ENCODE measurements at regions not wholly inside any gene's neighbourhood (a gene's known extent, or its start where the extent isn't known, plus 50 kb on each side); places are given as distances from the start of the nearest gene placed in this dataset.

GRCh38 chr9:7894231-7894630, 94.7 kb upstream of the DMAC1 start:
- intact Hi-C loops (cut with micrococcal nuclease), result no loop called here

GRCh38 chr9:7892975-7893374, 93.4 kb upstream of the DMAC1 start:
- intact Hi-C loops (cut with micrococcal nuclease), result no loop called here

- intact Hi-C loops (cut with micrococcal nuclease), result no loop called here
These were observed 80.1 kb upstream of the DMAC1 start for GRCh38 chr9:7879551-7880245.

- intact Hi-C loops (cut with micrococcal nuclease), result no loop called here
These were observed 72.6 kb upstream of the DMAC1 start for GRCh38 chr9:7871977-7872730.

- intact Hi-C loops (cut with micrococcal nuclease), result no loop called here
These were observed 69.8 kb upstream of the DMAC1 start for GRCh38 chr9:7869340-7869739.

GRCh38 chr9:7862170-7862569, 62.6 kb upstream of the DMAC1 start:
- intact Hi-C loops (cut with micrococcal nuclease), result no loop called here

GRCh38 chr9:7861086-7861485, 61.5 kb upstream of the DMAC1 start:
- intact Hi-C loops (cut with micrococcal nuclease), result no loop called here

GRCh38 chr9:7860335-7860709, 60.7 kb upstream of the DMAC1 start:
- intact Hi-C loops (cut with micrococcal nuclease), result no loop called here

- intact Hi-C loops (cut with micrococcal nuclease), result no loop called here
These were observed 60.2 kb upstream of the DMAC1 start for GRCh38 chr9:7859701-7860334.

GRCh38 chr9:7858166-7858565, 58.6 kb upstream of the DMAC1 start:
- intact Hi-C loops (cut with micrococcal nuclease), result no loop called here

GRCh38 chr9:7854763-7855162, 55.2 kb upstream of the DMAC1 start:
- intact Hi-C loops (cut with micrococcal nuclease), result no loop called here
